Stomach (tissue), 4 donors: ENCODE measurements at regions not wholly inside any gene's neighbourhood (a gene's known extent, or its start where the extent isn't known, plus 50 kb on each side); places are given as distances from the start of the nearest gene placed in this dataset.
"Not testable (repeated sequence)": the region's sequence is repeated elsewhere in the genome, so short reads cannot be mapped to it uniquely, and the experiment has no call there.

Experiments
- CTCF ChIP-seq, 7 experiments: fragments of 450-650 bp in 4 of 7; fragments of 200-600 bp in 3 of 7; sonication (generic) in 3 of 7; IDR thresholded peaks; one replicate each; pipeline ENCODE4 v1.5.1; 2016 to 2019; ENCODE audit warnings: antibody characterized with exemption in 7 of 7, control low read depth in 2 of 7, mild to moderate bottlenecking in 1 of 7
- EP300 ChIP-seq: sonication (generic); formaldehyde crosslinking; IDR thresholded peaks from one replicate; pipeline ENCODE4 v1.6.1; 2017; ENCODE audit warnings: antibody characterized with exemption
- POLR2A ChIP-seq, 4 donors: fragments of 450-650 bp; IDR thresholded peaks; one replicate each; pipeline ENCODE4 v1.6.1; 2016; ENCODE audit warnings: antibody characterized with exemption in 4 of 4, control low read depth in 2 of 4, mild to moderate bottlenecking in 1 of 4, moderate library complexity in 1 of 4
- POLR2AphosphoS5 ChIP-seq, 3 donors: sonication (generic); formaldehyde crosslinking; IDR thresholded peaks; one replicate each; pipeline ENCODE4 v1.6.1; 2016; ENCODE audit warnings: antibody characterized with exemption in 3 of 3

GRCh38 chr21:5138687-5139086 lies 5382.7 kb upstream of the TPTE start:
- not testable (repeated sequence) for TF ChIP-seq POLR2AphosphoS5 (IDR thresholded peaks at IDR 0.05); CTCF (IDR thresholded peaks at IDR 0.05); POLR2A (IDR thresholded peaks at IDR 0.05); EP300
